NAMALWA (cell line): ENCODE measurements at regions not wholly inside any gene's neighbourhood (a gene's known extent, or its start where the extent isn't known, plus 50 kb on each side); places are given as distances from the start of the nearest gene placed in this dataset.

ENCODE experiments used
- DNase-seq: peaks from one replicate; pipeline ENCODE4 v3.0.0-alpha.2; 2015; ENCODE audit warnings: low spot score

- DNase-seq, result no peak
Observed at GRCh38 chr13:75132701-75133695, 349.0 kb downstream of the TBC1D4 start.

- no peak for DNase-seq
Observed at GRCh38 chr13:75129331-75129730, 352.6 kb downstream of the TBC1D4 start.

GRCh38 chr13:75124415-75124814 is 357.6 kb downstream of the TBC1D4 start:
- no peak for DNase-seq

- DNase-seq, result no peak
Observed at GRCh38 chr13:75123428-75123827, 358.5 kb downstream of the TBC1D4 start.

GRCh38 chr13:75120085-75120484 is 361.9 kb downstream of the TBC1D4 start:
- DNase-seq, result no peak

- no peak for DNase-seq
Observed at GRCh38 chr13:75115171-75115570, 366.8 kb downstream of the TBC1D4 start.

- no peak for DNase-seq
Observed at GRCh38 chr13:75103976-75104375, 378.0 kb downstream of the TBC1D4 start.

GRCh38 chr13:75102001-75102716 is 379.8 kb downstream of the TBC1D4 start:
- no peak for DNase-seq

GRCh38 chr13:75101348-75101747 is 380.6 kb downstream of the TBC1D4 start:
- DNase-seq, result no peak

GRCh38 chr13:75092143-75092542 is 389.8 kb downstream of the TBC1D4 start:
- no peak for DNase-seq

- DNase-seq, result no peak
Observed at GRCh38 chr13:75091718-75092117, 390.3 kb downstream of the TBC1D4 start.

- DNase-seq, result no peak
Observed at GRCh38 chr13:75090872-75091615, 390.9 kb downstream of the TBC1D4 start.

- DNase-seq, result no peak
Observed at GRCh38 chr13:75088915-75089314, 393.1 kb downstream of the TBC1D4 start.

- no peak for DNase-seq
Observed at GRCh38 chr13:75079226-75079625, 402.7 kb downstream of the TBC1D4 start.

- DNase-seq, result no peak
Observed at GRCh38 chr13:75076476-75076875, 405.5 kb downstream of the TBC1D4 start.

GRCh38 chr13:75073786-75074185 is 408.2 kb downstream of the TBC1D4 start:
- DNase-seq, result no peak

- no peak for DNase-seq
Observed at GRCh38 chr13:75072891-75073290, 409.1 kb downstream of the TBC1D4 start.

GRCh38 chr13:75072368-75072767 is 409.6 kb downstream of the TBC1D4 start:
- DNase-seq, result no peak

GRCh38 chr13:75071796-75072195 is 410.2 kb downstream of the TBC1D4 start:
- DNase-seq, result no peak

GRCh38 chr13:75071395-75071794 is 410.6 kb downstream of the TBC1D4 start:
- no peak for DNase-seq

GRCh38 chr13:75061909-75062308 is 420.1 kb downstream of the TBC1D4 start:
- no peak for DNase-seq

- no peak for DNase-seq
Observed at GRCh38 chr13:75055296-75055695, 426.7 kb downstream of the TBC1D4 start.
